Endothelial cell (in vitro differentiated cells): ENCODE measurements at regions not wholly inside any gene's neighbourhood (a gene's known extent, or its start where the extent isn't known, plus 50 kb on each side); places are given as distances from the start of the nearest gene placed in this dataset.
"Not testable (repeated sequence)": the region's sequence is repeated elsewhere in the genome, so short reads cannot be mapped to it uniquely, and the experiment has no call there.

Experiments
- DNase-seq: peaks from one replicate; pipeline ENCODE4 v3.0.0; 2021; ENCODE audit warnings: low spot score
- H3K27ac Mint-ChIP-seq: one replicate; pipeline ENCODE4 v1.8.0; 2021; ENCODE audit warnings: mixed read lengths, inconsistent platforms; ENCODE audit not compliant: unreplicated experiment
- H3K27me3 Mint-ChIP-seq: one replicate; pipeline ENCODE4 v1.8.0; 2021; ENCODE audit warnings: mild to moderate bottlenecking, moderate library complexity, mixed read lengths, inconsistent platforms; ENCODE audit not compliant: unreplicated experiment
- H3K36me3 Mint-ChIP-seq: one replicate; pipeline ENCODE4 v1.8.0; 2021; ENCODE audit warnings: mild to moderate bottlenecking, low read depth, mixed read lengths, inconsistent platforms; ENCODE audit not compliant: unreplicated experiment
- H3K4me1 Mint-ChIP-seq: one replicate; pipeline ENCODE4 v1.8.0; 2021; ENCODE audit warnings: mild to moderate bottlenecking, mixed read lengths, inconsistent platforms; ENCODE audit not compliant: unreplicated experiment
- H3K4me3 Mint-ChIP-seq: one replicate; pipeline ENCODE4 v1.8.0; 2021; ENCODE audit warnings: mild to moderate bottlenecking, mixed read lengths, inconsistent platforms; ENCODE audit not compliant: unreplicated experiment
- H3K9me3 Mint-ChIP-seq: one replicate; pipeline ENCODE4 v1.8.0; 2021; ENCODE audit warnings: mixed read lengths, inconsistent platforms; ENCODE audit not compliant: unreplicated experiment
- CTCF ChIP-seq: fragments of 200-600 bp; sonication (generic); IDR thresholded peaks from one replicate; pipeline ENCODE4 v1.5.0; 2021; ENCODE audit warnings: antibody characterized with exemption; ENCODE audit not compliant: unreplicated experiment

DNA sequence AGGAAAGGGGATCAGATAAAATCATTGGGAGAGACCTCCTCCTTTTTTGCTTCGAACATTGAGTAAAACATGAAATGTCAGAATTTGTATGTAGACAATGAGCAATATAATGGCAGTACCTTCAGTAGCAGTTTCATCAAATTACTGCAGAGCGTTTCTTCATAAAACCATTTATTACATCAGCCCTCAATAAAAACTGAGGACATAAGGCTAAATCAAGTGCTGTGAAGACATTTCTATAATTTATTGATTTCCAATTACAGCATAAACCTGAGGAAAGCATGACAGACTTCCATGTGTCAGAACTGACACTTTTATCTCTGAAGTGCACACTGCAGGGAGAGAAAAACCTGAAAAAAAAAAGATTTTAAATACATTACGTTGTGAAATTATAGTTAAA, 172.6 kb upstream of the ZNF804B start:
- no peak for TF ChIP-seq CTCF
- no peaks in the 10 kb centered on the region for H3K27me3 Mint-ChIP-seq
- no peaks in the 10 kb centered on the region for H3K36me3 Mint-ChIP-seq
- H3K4me1 Mint-ChIP-seq: peaks cover 12% of the 10 kb centered on the region
- H3K4me3 Mint-ChIP-seq: no peak overlapping the region
- no peak for DNase-seq
- H3K9me3 Mint-ChIP-seq: no peaks in the 10 kb centered on the region
- no peak overlapping the region for H3K27ac Mint-ChIP-seq

DNA sequence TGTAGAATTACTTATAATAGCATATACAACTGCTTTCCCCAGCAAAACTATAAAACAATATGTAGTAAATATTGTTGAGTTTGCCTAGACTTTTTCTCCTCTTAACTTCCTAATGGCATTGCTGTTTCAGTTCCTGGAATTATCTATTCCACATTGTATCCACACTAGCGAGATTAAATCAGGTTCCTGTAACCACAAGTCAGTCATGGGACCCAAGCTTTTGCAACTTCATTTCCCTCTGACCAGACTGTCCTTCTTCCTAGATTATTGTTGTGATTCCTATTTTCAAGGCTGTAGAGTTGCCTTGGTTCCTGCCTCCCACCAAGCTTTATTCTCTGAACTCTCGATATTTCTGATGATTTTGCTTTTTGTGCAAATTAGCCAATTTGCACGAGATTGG, 173.3 kb upstream of the ZNF804B start:
- Mint-ChIP-seq H3K36me3 (no peaks in the 10 kb centered on the region), H3K27me3 (no peaks in the 10 kb centered on the region), H3K9me3 (no peaks in the 10 kb centered on the region), H3K27ac (no peak overlapping the region), H3K4me1 (peaks cover 12% of the 10 kb centered on the region), H3K4me3 (no peak overlapping the region)
- no peak for DNase-seq
- TF ChIP-seq CTCF: no peak

GRCh38 chr7:88576720-88577119, 182.8 kb upstream of the ZNF804B start:
- H3K27me3 Mint-ChIP-seq: no peaks in the 10 kb centered on the region

GRCh38 chr7:88566162-88566729, 193.3 kb upstream of the ZNF804B start:
- peaks cover 7% of the 10 kb centered on the region for H3K4me1 Mint-ChIP-seq
- no peak overlapping the region for H3K4me3 Mint-ChIP-seq
- no peaks in the 10 kb centered on the region for H3K9me3 Mint-ChIP-seq
- H3K27ac Mint-ChIP-seq: peak overlapping the region; percentile 64
- TF ChIP-seq CTCF: no peak
- no peak for DNase-seq
- H3K27me3 Mint-ChIP-seq: peaks cover 2% of the 10 kb centered on the region
- H3K36me3 Mint-ChIP-seq: no peaks in the 10 kb centered on the region

More at GRCh38 chr7:88576720-88577119, 182.8 kb upstream of the ZNF804B start:
- no peak overlapping the region for H3K4me3 Mint-ChIP-seq
- H3K36me3 Mint-ChIP-seq: no peaks in the 10 kb centered on the region
- no peaks in the 10 kb centered on the region for H3K4me1 Mint-ChIP-seq
- no peaks in the 10 kb centered on the region for H3K9me3 Mint-ChIP-seq
- no peak for DNase-seq
- H3K27ac Mint-ChIP-seq: no peak overlapping the region
- TF ChIP-seq CTCF: no peak

DNA sequence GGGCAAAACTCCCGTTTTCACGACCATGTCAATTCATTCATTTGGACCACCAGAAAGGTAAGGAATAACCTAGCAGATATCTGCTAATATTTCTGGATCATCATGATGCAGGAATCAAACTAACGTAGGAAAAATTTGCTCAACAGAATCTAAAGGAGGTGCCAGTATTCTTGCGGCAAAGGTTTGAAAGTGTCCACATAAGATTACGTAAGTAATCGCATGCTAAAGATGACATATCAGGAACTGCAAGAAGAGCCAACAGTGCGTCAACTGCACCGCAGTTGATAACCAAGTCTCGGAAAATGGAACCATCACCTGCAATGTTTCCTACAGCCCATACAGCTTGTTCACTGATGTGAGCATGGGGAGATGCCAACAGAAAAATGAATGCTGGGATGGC, 194.1 kb upstream of the ZNF804B start:
- Mint-ChIP-seq H3K9me3 (no peaks in the 10 kb centered on the region), H3K4me1 (peaks cover 7% of the 10 kb centered on the region), H3K36me3 (no peaks in the 10 kb centered on the region), H3K4me3 (no peak overlapping the region), H3K27ac (no peak overlapping the region), H3K27me3 (peaks cover 2% of the 10 kb centered on the region)
- DNase-seq: no peak
- no peak for TF ChIP-seq CTCF

GRCh38 chr7:88556441-88556840, 203.1 kb upstream of the ZNF804B start:
- not testable (repeated sequence) for H3K4me1 Mint-ChIP-seq, DNase-seq, H3K4me3 Mint-ChIP-seq, H3K9me3 Mint-ChIP-seq, H3K36me3 Mint-ChIP-seq, H3K27ac Mint-ChIP-seq, H3K27me3 Mint-ChIP-seq

DNA sequence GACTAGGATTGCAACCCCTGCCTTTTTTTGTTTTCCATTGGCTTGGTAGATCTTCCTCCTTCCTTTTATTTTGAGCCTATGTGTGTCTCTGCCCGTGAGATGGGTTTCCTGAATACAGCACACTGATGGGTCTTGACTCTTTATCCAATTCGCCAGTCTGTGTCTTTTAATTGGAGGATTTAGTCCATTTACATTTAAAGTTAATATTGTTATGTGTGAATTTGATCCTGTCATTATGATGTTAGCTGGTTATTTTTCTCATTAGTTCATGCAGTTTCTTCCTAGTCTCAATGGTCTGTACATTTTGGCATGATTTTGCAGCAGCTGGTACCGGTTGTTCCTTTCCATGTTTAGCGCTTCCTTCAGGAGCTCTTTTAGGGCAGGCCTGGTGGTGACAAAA, 204.7 kb upstream of the ZNF804B start:
- DNase-seq, H3K36me3 Mint-ChIP-seq, H3K4me3 Mint-ChIP-seq, H3K27ac Mint-ChIP-seq, H3K27me3 Mint-ChIP-seq, H3K4me1 Mint-ChIP-seq, H3K9me3 Mint-ChIP-seq: not testable (repeated sequence)
